ENCODE measurements at regions not wholly inside any gene's neighbourhood (a gene's known extent, or its start where the extent isn't known, plus 50 kb on each side); places are given as distances from the start of the nearest gene placed in this dataset.

DNA sequence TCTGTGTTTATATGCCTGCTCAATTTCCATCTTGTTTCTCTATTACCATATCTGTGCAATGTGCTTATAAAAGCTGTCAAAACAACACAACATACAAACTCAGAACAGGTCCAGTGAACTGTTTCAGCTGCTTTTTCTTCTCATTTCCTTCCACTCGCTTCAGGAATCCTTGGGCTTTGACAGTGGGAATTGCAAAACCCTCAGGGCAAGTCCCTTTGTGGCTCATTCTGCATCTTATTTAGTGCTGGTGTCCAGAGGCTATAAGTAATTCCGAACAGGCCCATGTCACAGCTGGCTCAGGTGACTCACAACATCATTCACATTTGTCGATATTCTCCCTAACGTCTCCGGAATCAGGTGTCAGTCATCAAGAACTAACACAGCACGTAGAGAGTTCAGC, 309.9 kb upstream of the ZNF521 start (continued):
- TF ChIP-seq ZBTB33 (IDR thresholded peaks at IDR 0.05; ENCODE audit: extremely low read depth, insufficient replicate concordance, low read length): no peak
- TF ChIP-seq ELF1 (IDR thresholded peaks at IDR 0.05; ENCODE audit: borderline replicate concordance, low read depth): no peak
- no peak for TF ChIP-seq POLR2A (IDR thresholded peaks at IDR 0.05; ENCODE audit: borderline replicate concordance, extremely low read depth, insufficient read depth, insufficient read length)
- TF ChIP-seq SRF (IDR thresholded peaks at IDR 0.05; ENCODE audit: low read depth): no peak
- no peak for TF ChIP-seq ZFX (IDR thresholded peaks at IDR 0.05)

DNA sequence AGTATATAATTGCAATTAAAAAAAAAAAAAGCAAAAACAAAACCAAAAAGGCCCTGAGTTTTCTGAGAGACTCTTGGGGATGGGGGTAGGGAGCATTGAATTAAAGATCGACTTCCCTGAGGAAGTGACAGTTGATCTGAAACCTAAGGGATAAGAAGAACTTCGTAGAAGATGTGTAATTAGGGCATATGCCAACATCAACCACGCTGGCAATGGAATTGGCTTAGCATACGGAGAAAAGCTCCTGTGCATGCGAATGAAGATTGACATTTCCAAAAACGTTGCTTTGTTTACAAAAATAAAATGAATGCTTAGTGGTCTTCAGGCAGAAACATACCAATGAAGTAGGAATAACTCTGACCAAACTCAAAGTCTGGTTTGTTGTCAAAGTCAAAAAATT, 307.6 kb upstream of the ZNF521 start:
- TF ChIP-seq REST (IDR thresholded peaks at IDR 0.05; ENCODE audit: low read depth): no peak
- POLR2A ChIA-PET: no interaction called here
- DNase-seq (ENCODE audit: low read depth, low spot score) (no peak), ATAC-seq (no peak)
- intact Hi-C loops (cut with micrococcal nuclease): no loop called here
- Histone ChIP-seq H3K4me3 (replicated peaks in 1 of 2; ENCODE audit: low read depth in 1 of 2, low read length in 2 of 2) (no peak overlapping the region), H3K4me2 (ENCODE audit: low read length) (no peak overlapping the region), H2AFZ (ENCODE audit: low read depth, low read length, poor library complexity, severe bottlenecking) (no peak overlapping the region), H3K9me3 (ENCODE audit: control insufficient read depth in 1 of 2, insufficient read depth in 1 of 2, low read depth in 1 of 2, low read length in 2 of 2) (no peaks in the 10 kb centered on the region), H3K27ac (ENCODE audit: low read depth, low read length) (no peak overlapping the region), H3K9me2 (ENCODE audit: insufficient read depth) (no peaks in the 10 kb centered on the region), H3K4me1 (ENCODE audit: control insufficient read depth in 1 of 2, insufficient read depth in 2 of 2, low read length in 2 of 2) (no peaks in the 10 kb centered on the region), H3K79me2 (ENCODE audit: insufficient read depth, low read length) (no peaks in the 10 kb centered on the region), H3K9ac (ENCODE audit: low read length) (no peak overlapping the region), H3K36me3 (ENCODE audit: control insufficient read depth in 1 of 2, insufficient read depth in 2 of 2, low read length in 2 of 2) (no peaks in the 10 kb centered on the region), H4K20me1 (ENCODE audit: insufficient read depth) (no peaks in the 10 kb centered on the region), H3K27me3 (ENCODE audit: insufficient read depth, low read length) (no peaks in the 10 kb centered on the region)
- RAD21 ChIA-PET (ENCODE audit: low non-redundant PET in 1 of 2, low total read pairs in 2 of 2, uncharacterized antibody in 2 of 2, unreplicated experiment in 2 of 2): no interaction called here
- CTCF ChIA-PET: no interaction called here
- BruUV-seq (replicated peaks): no TSS peak

Measured in HCT116 (cell line).